GM18867 (cell line): ENCODE measurements at regions not wholly inside any gene's neighbourhood (a gene's known extent, or its start where the extent isn't known, plus 50 kb on each side); places are given as distances from the start of the nearest gene placed in this dataset.
"Not testable (repeated sequence)": the region's sequence is repeated elsewhere in the genome, so short reads cannot be mapped to it uniquely, and the experiment has no call there.

Experiments
- ATAC-seq: cut with Tn5 transposase; IDR thresholded peaks from one replicate; pipeline ENCODE4 v1.9.1; 2021; ENCODE audit warnings: mild to moderate bottlenecking, moderate library complexity; ENCODE audit not compliant: unreplicated experiment

DNA sequence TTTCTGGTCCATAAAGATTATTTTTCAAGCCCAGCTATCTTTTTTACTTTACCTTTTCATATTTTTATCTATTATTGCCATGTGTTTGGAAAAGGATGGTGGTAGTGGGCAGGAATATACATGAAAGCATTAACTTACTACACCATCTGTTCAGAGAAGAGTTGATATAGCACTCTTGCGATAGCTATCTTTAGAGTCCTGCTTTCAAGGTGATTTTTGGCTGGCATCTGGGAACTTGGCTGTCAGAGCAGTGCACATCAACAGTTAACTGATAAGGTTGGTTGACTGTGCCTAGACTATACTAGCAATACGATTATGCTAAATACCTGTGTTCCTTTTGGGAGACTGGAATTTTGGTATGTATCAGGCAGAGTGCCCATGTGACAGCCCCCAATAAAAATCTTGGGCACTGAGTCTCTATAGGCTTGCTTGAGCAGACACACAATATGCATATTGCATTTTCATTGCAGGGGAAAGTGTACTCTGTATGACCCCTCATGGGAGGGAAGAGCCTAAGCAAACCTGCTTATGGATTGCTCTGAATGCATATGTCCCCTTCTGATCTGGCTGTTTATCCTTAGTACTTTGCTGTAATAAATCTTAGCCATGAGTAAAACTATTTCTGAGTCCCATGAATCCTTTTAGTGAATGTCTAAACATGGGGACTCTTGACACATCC, 227.6 kb upstream of the C9orf72 start:
- ATAC-seq = no peak

DNA sequence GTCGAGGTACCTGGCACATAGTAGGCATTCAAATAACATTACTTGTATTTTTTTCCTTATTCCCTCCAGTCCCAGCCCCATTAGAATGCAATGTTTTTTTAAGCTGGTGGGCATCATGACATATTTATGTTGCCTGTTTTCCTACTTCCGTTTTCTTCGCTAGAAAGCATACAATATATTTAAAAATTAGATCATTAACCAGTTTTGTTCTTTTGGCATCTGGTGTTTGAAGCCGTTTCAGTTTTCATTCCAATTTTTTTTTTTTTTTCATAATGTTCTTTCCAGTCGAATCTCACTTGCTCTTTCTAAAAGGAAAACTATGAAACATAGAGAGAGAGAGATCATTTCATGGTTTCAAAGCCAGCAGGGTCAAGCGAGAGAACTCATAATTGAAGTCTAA, 228.3 kb upstream of the C9orf72 start:
- ATAC-seq = no peak

- ATAC-seq = no peak
Observed at GRCh38 chr9:27802418-27802817, 229.1 kb upstream of the C9orf72 start.

GRCh38 chr9:27808864-27809263, 235.6 kb upstream of the C9orf72 start:
- ATAC-seq = no peak

- no peak for ATAC-seq
Observed at GRCh38 chr9:27817747-27818146, 244.5 kb upstream of the C9orf72 start.

DNA sequence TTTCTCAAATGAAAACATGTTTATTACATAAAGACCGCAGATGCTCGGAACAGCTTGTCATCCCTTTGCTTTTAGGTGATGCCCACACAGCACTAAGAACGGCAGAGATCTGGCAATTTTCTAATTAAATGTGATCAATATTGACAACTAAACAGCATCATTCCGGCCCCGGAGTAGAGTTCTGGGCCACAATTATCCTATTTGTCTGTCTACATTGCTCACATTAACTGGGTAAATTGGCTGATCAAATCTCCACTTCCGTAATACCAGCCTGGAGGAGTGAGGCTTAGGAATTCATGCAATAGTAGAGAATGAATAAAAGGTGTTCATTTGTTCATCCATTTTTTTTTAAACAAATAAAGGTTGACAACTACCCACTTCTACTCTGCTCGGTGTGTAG, 245.1 kb upstream of the C9orf72 start:
- no peak for ATAC-seq

DNA sequence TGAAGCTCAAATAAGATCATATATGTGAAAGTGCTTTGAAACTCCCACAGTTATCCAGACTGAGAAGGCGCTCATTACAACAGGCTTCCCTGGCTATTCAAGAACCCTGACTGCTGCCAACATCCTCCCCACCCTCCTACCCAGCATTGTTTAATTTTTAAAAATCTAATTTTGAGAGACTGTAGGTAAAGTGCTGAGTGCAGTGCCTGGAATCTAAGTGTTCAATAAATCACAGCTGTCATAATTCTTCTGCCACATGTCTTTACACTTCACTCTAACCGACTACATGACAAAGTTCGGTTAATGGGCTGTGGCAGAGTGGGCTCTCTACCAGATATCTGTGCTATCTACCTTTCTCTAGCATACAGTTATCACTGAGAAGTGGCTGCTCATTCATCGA, 255.6 kb upstream of the C9orf72 start:
- no peak for ATAC-seq

GRCh38 chr9:27829621-27830020, 256.3 kb upstream of the C9orf72 start:
- no peak for ATAC-seq

DNA sequence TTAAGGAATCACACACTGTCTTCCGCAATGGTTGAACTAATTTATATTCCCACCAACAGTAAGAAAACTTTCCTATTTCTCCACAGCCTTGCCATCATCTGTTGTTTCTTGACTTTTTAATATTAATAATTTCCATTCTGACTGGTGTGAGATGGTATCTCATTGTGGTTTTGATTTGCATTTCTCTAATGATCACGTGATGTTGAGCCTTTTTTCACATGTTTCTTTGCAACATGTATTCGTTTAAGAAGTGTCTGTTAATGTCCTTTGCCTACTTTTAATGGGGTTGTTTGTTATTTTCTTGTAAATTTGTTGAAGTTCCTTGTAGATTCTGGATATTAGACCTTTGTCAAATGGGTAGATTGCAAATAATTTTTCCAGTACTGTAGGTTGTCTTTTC, 258.8 kb upstream of the C9orf72 start:
- not testable (repeated sequence) for ATAC-seq

DNA sequence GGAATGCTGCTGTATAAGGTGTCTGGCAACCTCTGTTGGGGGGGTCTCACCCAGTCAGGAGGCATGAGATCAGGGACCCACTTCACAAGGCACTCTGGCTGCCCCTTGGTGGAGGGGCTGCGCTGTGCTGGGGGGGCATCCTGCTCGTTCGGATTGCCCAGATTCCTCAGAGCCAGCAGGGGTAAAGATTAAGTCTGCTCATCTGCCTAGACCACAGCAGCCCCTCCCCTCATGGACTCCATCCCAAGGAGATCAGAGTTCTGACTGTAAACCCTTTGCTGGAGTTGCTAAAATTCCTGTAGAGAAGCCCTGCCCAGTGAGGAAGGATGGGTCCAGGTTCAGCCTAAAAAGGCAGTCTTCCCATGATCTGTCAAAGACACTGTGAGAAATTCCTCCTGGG, 262.0 kb upstream of the C9orf72 start:
- ATAC-seq = no peak

DNA sequence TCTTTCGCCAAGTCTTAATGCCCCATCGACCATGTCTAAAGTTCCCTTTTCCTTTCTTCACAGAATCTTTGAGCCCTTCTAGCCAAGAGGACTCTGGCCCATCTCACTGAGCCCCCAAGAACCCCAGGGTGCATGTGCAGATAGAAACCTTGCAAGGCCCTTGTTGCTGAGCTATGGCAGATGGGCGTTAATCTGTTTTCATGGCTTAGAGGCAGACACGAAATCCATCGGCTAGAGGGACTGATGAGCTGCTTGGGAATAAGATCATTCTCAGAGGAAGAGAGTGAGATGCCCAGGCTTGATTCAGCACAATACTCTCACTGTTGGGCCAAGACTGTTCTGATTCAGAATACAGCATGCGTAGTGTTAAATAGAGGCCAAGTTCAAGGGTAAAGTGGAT, 262.5 kb upstream of the C9orf72 start:
- no peak for ATAC-seq

GRCh38 chr9:27836661-27837401, 263.6 kb upstream of the C9orf72 start:
- no peak for ATAC-seq

DNA sequence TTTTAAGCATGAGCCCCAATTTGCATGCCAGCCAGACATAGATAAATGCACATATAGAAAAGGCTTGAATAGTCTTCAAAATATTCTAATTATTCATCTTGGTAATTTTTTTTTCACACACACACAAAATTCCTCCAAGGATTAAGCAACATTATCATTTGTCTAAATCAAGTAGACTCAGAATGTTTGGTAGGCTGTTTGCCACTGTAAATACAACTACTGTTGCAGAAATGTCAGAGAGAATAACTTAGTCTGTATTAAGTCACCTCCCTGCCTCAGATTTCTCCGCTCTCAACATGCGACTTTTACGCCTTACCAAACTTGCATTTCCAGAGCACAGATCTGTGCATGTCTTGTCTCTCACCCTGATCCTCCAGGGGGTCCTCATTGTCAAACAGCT, 265.6 kb upstream of the C9orf72 start:
- ATAC-seq = no peak

DNA sequence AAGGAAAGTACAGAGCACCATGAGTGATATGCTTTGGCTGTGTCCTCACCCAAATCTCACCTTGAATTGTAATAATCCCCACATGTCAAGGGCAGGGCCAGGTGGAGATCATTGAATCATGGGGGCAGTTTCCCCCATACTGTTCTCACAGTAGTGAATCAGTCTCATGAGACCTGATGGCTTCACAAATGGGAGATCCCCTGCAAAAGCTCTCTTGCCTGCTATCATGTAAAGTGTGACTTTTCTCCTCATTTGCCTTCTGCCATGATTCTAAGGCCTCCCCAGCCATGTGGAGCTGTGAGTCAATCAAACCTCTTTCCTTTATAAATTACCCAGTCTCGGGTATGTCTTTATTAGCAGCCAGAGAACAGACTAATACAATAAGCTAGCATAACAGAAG, 266.5 kb upstream of the C9orf72 start:
- ATAC-seq = not testable (repeated sequence)

DNA sequence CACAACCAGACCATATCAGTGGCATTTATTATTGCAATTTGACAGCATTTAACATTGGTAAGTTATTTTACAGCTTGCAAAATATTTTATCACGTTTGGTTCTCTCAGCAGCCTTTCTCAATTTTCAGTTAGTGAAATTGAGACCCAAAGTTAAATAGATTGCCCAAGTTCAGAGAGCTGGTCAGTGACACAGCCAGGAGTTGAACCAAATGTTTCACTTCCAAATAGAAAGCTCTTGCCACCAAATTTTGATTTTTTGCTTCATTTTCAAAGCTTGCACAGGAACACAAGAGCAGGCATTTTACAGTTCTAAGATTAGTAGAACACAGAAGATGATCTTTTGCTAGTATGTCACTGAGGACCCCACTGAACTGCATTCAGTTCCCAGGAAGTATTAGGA, 271.5 kb upstream of the C9orf72 start:
- no peak for ATAC-seq

DNA sequence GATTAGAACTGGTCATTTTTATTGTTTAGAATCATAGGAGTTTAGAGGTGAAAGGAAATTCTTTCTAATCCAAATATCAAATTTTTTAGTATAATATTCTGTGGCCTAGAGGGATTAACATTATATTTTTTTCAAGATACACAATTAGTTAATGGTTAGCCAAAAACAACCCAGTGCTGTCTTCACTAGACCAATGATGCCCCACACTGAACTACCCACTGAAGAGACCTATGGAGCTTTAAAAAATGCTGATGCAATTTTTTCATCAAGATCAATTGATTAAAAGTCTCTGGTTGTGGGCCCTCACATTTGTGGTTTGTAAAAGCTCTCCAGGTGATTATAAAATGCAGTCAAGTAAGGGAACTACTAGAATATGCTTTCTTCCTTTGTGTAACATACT, 274.1 kb upstream of the C9orf72 start:
- ATAC-seq = no peak

DNA sequence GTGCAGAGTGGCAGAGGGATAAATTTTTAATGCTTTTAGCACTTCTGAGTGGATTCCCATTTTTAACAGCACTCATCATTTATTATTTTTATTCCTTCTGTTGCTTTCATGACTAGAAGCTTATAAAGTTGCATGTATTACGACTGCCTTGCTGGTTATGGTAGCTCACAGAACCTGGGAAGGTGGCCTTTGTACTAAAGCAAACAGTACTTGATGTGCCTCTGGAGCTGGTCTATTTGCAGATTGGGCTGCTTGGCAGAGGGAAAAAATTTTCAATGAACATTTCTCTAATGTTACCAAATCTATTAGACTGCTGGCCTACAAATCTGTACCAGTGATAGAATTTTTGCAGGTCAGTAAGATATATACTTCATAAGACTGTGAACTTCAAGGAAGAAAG, 274.5 kb upstream of the C9orf72 start:
- no peak for ATAC-seq

- no peak for ATAC-seq
Observed at GRCh38 chr9:27848315-27848714, 275.0 kb upstream of the C9orf72 start.

DNA sequence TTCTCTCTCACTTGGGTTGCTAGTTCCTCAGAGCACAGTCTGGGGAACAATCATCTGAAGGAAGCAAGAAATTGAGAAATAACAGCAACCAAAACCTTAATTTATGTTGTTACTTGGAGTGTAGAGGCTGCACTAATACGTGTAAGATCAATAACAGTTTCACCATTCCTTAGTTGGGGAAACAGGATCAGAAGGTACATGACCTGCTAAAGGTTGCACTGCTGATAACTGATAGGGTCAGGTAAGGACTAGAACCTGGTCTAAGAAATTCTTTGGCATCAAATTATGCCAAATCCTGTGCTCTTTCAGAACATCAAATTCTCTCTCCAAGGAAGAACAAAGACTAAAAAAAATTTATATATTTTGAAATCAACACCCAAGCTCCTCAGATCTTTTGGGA, 278.6 kb upstream of the C9orf72 start:
- ATAC-seq = no peak

GRCh38 chr9:27853529-27853928, 280.2 kb upstream of the C9orf72 start:
- no peak for ATAC-seq

DNA sequence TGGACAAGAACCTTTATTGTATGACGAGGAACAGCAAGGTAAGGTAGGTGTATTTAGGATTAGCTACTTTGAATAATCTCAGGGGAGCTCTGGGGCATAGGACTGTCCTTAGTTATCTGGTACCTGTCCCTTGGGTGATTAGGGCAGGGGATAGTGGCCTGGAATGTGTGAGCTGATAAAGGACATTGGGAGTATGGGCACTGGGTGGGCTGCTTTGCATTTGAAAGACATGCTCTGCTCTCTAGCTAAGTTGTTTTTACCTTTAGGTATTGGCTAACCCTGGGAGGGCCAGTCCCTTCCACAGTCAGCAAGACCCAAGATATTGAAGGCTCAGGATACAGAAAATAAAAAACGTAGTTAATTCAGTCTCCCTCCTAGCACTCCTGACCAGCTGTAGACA, 282.8 kb upstream of the C9orf72 start:
- ATAC-seq = no peak

- no peak for ATAC-seq
Observed at GRCh38 chr9:27856748-27857147, 283.5 kb upstream of the C9orf72 start.

DNA sequence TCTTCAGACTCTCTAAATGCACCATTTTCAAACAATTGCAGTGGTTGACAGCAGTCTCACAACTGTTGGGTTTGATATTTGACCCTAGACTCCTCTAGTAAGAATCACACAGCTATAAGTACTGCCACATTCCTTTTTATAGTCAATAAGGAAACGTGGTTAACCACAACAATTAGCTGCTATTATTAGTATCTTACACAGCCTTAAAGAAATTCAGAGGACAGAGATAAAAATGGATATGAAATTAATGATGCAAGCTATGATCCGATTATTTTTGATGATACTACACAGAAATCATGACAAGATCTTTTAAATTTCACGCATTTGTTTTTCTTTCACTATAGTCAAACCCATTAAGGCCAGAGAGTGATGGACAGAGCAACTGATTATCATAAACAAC, 288.6 kb upstream of the C9orf72 start:
- ATAC-seq = no peak
